Activated CD4-positive, alpha-beta T cell treated with anti-CD3 and anti-CD28 coated beads, Interleukin-2, Interleukin-4, amounts not matched to agents 100 ng/mL and 50 ng/mL, durations not matched to agents 16 hours and 8 hours (primary cell): ENCODE measurements at regions not wholly inside any gene's neighbourhood (a gene's known extent, or its start where the extent isn't known, plus 50 kb on each side); places are given as distances from the start of the nearest gene placed in this dataset.

Experiments used
- DNase-seq: peaks from one replicate; pipeline ENCODE4 v3.0.0-alpha.2; 2020; ENCODE audit warnings: low spot score

GRCh38 chr7:96484845-96485244 lies 162.9 kb upstream of the SLC25A13 start:
- DNase-seq, result no peak

GRCh38 chr7:96484091-96484490 lies 162.2 kb upstream of the SLC25A13 start:
- DNase-seq, result no peak

DNA sequence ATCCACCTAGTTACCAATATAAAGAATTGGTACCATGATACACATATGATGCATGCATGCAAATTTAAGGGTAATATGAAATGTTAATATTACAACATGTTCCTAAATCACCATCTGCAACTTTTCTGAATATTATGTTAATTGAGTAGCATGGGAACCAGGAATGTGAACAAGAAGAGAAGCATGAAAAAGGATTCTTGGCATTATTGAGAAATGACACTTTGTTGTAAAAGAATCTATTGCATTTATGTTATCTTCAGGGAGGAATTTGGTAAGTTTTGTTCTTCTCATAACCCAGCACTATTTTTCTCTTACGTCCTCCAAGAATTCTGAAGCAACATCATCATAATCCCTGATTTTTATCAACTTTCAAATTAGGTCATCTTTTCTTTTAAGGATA lies 159.9 kb upstream of the SLC25A13 start:
- no peak for DNase-seq

DNA sequence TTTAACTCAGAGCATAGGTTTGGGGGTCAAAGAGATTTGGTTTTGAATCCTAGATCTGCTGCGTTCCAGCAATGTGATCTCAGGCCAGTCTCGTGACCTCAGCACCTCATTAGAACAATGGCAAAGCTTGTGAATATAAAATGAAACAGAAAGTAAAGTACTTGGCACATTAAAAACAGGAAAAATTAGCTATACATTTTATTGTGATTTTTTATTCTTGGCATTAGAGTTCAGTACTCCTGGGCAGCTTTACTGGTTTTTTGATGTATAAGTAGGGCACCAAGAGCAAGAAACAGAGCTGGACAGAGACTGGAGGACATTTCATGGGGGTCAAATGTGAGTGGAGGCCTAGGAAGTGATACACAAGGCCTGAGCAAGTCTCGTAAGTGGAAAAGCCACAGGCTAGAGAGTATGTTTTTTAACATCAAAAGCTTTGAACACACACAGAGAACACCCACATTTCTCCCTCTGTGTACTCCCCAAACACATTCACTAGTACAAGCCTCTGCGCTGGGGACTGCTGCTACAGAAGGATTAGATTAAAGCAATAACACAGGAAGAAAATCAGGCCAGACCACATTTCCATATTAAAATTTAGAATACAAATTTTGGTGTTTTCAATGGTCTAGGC lies 157.2 kb upstream of the SLC25A13 start:
- DNase-seq, result no peak

DNA sequence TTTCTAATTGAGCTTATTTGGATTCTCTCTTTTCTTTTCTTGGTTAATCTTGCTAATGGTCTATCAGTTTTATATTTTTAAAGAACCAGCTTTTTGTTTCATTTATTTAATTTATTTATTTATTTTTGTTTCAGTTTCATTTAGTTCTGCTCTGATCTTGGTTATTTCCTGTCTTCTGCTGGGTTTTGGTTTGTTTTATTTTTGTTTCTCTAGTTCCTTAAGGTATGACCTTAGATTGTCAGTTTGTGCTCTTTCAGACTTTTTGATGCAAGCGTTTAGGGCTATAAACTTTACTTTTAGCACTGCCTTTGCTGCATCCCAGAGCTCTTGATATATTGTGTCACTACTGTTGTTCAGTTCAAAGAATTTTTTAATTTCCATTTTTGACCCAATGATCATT lies 149.7 kb upstream of the SLC25A13 start:
- no peak for DNase-seq

DNA sequence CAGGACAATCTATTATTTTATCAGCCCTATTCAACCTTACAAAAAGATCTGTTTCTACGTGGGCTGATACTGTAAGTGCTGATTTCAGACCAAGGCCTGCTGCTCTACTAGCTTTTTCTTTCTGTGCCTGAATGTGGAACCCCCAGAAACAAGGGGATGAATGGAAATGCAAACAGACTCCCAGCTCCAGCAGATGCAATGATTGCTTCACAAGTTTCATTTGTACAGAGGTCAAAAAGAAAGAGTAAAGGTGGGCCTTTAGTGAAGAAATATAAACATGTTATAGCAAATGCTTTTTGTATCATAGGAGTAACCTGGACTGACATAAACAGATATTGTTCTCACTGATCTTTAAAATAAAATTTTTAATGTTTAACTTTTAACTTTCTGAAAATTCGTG lies 130.2 kb upstream of the SLC25A13 start:
- no peak for DNase-seq

DNA sequence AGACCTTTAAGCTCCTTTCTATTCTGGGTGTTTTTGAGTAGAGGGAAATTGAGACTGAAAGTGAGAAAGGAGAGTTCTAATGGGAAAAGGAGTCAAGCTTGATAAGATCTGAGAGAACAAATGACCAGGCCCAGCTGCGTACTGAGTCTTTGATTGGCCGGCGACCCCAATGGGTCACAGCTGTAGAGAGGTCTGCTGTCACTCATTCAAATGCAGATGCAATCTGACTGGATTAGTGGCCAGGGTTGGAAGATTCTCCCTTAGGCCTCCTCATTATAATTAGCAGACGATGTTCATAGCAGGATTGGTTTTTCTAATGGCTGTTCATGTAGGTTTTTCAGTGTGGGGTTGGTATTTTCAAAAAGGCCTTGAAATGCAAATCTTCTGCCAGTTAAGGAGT lies 127.2 kb upstream of the SLC25A13 start:
- DNase-seq, result no peak

DNA sequence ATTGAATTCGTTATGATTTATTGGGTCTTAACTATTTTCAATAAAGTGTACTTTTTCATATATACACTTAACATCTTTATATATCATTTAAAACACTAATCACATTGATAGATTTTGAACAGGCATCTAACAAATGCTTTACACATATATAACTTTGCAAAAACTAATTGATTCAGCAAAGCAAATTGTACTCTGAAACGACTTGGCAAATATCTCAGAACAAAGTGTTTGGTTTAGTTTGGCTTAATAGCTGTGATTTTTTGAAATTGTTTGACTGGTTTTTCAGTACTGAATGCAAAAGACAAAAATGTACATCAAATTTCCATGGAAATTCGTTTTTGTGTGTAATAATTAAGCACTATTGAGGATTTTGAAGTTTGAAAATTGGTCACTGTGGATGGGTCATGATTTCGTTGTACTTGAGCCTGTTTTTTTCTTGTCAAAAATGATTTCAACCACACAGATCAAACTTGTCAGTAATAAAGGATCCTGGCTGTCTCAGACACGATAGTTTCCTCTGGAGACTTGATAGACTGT lies 125.3 kb upstream of the SLC25A13 start:
- no peak for DNase-seq

DNA sequence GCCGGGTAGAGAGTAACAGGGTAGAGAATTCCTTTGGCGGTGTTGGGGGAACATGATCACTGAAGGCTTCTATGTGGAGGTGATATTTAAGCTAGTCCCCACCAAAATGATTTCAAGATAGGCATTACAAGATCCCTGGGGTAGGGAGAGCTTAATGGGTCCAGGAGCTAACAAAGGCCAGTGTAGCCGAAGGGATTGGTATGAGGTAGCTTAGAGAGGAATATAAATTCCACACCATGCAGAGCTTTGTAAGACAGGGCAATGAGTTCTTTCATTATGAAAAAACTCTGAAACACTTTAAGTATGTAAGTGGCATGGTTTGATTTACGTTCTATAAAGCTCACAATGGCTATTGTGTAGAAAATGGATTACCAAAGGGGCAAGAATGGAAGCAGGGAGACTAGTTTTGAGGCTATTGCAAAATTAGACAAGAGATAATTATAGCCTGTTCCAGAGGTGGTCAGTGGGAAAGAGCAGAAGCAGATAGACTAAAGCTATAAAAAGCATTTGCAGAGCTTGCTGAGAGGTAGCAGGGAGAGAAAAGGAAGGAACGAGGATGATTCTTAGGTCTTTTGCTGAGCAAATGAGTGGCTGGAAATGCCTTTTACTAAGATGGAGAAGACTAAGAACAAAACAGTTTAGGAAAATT lies 119.7 kb upstream of the SLC25A13 start:
- DNase-seq, result no peak

- DNase-seq, result no peak
These were observed 118.4 kb upstream of the SLC25A13 start for GRCh38 chr7:96440328-96440727.

- no peak for DNase-seq
These were observed 115.0 kb upstream of the SLC25A13 start for GRCh38 chr7:96436880-96437279.

- no peak for DNase-seq
These were observed 108.5 kb upstream of the SLC25A13 start for GRCh38 chr7:96430356-96430755.

DNA sequence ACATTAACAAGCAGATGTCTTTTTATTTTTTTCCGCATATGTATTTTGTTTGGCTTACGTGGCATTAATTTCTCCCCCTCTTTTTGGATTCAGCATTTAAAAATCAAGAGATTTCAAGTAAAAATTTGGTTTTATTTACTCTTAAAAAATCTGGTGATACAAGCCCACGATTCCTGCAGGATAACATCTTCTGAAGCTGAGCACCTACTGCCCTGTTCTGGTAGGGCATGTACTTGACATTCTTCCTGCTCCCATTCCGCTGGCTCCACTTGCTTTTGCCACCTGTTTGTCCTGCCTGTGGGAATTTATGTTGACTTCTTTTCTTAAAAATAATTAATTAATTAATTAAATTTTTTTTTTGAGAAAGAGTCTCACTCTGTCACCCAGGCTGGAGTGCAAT lies 105.2 kb upstream of the SLC25A13 start:
- no peak for DNase-seq

DNA sequence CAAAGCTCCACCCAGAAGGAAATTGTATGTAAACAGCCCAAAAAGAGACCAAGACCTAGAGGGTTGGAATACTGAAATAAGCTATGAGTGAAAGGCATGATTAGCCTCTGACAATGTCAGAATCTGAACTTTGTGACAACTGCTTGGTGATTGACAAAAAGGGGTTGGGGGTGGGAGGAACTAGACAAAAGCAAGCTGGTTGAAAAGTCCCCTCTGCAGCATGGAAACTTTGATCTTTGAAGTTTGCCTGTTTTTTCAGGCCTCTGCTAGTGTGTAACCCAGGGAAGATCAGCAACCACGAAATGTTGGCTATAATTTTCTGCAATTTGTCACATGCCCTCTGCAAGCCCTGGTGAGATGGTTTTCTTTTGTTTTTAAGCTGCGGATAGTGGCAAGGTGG lies 104.8 kb upstream of the SLC25A13 start:
- DNase-seq, result no peak

DNA sequence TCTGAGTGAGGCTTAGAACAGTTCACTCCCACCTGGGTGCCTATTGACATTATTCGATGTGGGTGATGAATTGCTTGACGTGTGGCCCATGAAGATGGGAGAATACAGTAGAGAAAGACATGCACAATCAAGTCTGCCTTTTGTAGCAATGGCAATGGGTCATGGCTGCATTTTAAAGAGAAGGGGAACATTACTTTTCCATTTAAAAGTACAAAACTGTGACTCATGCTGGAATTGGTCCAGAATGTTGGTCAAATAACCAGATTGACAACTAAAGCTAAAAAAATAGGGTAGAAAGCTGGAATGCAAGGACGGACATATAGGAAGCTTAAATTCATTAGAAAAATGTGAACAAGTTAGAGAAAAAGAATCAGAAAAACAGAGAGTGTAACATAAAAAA lies 104.1 kb upstream of the SLC25A13 start:
- no peak for DNase-seq

- DNase-seq, result no peak
These were observed 102.5 kb upstream of the SLC25A13 start for GRCh38 chr7:96424411-96424810.

DNA sequence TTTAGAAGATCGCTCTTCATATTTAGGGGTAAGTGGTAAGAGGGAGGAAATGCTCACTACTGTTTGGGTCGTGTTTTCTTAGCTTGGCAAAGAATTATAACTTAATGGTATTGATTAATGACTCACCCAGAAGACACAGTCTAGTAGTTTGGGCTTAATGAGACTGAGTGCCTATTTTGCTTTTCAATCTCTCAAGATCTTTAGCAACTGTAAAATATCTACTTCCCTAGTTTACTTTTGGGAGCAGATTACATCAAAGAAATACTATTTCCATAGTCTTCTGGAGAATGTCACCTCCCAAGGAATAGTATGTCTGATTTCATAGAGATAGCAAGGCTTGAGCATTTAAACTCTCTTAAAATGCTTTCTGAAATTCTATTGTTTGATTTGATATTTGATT lies 100.5 kb upstream of the SLC25A13 start:
- no peak for DNase-seq

DNA sequence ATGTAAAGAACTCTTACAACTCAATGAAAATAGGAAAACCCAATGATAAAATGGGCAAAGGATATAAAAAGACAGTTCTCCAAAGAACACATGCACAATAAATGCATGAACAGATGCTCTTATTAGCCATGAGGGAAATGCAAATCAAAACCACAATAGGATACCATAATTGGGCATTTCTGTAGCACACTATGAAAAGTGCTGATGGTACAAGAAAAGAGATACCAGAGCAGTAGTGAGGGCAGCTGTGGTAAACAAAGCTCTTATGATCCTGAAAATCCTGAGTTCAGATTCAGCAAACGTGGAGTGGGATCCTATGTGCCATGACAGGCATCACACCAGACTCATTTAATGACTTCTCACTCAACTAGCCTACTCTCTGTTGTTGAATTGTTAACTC lies 96.7 kb upstream of the SLC25A13 start:
- no peak for DNase-seq

DNA sequence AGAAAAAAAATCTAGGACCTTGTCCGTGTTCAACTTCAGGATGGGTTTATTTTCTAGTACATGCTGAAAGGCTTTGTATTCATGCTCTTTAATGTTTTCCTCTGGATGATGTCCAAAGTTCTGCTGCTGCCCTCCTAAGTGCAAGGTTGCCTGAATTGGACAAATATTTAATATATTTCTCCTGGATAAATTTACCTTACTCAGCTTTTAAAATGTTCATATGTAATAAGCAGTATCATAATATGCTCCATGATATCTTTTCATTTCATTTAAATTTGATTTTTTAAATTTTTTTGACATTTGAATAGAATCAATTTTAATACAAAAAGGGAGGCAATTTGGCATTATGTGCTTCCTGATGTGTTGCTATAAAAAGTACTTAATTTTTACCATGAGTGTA lies 95.9 kb upstream of the SLC25A13 start:
- DNase-seq, result no peak

GRCh38 chr7:96416599-96416998 lies 94.7 kb upstream of the SLC25A13 start:
- DNase-seq, result no peak

- DNase-seq, result no peak
These were observed 94.2 kb upstream of the SLC25A13 start for GRCh38 chr7:96416116-96416515.

- DNase-seq, result no peak
These were observed 93.5 kb upstream of the SLC25A13 start for GRCh38 chr7:96415293-96415940.

DNA sequence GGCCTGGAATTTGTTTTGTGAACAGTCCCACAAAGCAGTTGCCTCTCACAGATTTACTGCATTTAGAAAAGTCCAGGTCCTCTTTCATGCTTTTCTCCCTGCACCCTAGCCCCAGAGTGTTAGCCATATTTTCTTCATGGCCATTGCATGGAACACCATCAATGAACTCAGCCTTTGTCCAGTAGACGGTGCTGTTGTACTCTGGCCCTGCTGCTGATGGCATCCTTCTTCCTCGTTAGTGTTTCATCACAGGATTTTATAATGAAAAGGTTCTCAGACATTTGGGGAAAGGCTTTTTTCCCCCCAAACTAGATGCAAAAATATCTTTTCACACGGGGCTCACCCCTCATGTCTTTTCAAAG lies 93.0 kb upstream of the SLC25A13 start:
- DNase-seq, result peak; percentile 58
